Fibroblast of skin of scalp (primary cell): ENCODE measurements at regions not wholly inside any gene's neighbourhood (a gene's known extent, or its start where the extent isn't known, plus 50 kb on each side); places are given as distances from the start of the nearest gene placed in this dataset.
"Not testable (repeated sequence)": the region's sequence is repeated elsewhere in the genome, so short reads cannot be mapped to it uniquely, and the experiment has no call there.

Experiments used
- DNase-seq: peaks from one replicate; pipeline ENCODE4 v3.0.0-alpha.2; 2013

GRCh38 chr4:64724689-64725088, 315.4 kb upstream of the TECRL start:
- no peak for DNase-seq

DNA sequence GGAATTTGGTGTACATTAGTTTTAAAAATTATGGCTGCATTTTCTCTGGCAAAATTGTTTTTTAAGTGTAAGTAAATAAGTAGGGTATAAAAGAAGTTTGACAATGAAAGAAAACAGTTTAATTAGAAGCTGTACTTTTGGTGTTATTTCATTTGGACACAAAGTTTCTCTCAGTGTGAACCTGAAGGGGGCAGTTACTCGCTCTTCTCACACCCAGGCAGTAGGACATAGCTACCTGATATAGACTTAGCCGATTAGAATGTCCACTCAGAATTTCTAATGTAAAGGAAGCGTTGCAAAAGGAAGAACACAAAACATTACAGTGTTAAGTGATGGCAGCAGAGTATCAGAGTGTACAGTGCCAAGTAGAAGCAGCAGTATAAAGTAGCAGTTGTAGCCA, 311.9 kb upstream of the TECRL start:
- DNase-seq: no peak

- DNase-seq: peak; percentile 5
Measured at GRCh38 chr4:64718091-64718490, 308.8 kb upstream of the TECRL start.

GRCh38 chr4:64715741-64716140, 306.5 kb upstream of the TECRL start:
- DNase-seq: no peak

GRCh38 chr4:64713256-64713840, 304.1 kb upstream of the TECRL start:
- peak; percentile 36 for DNase-seq

GRCh38 chr4:64712590-64712989, 303.3 kb upstream of the TECRL start:
- DNase-seq: no peak

GRCh38 chr4:64705989-64706388, 296.7 kb upstream of the TECRL start:
- DNase-seq: no peak

DNA sequence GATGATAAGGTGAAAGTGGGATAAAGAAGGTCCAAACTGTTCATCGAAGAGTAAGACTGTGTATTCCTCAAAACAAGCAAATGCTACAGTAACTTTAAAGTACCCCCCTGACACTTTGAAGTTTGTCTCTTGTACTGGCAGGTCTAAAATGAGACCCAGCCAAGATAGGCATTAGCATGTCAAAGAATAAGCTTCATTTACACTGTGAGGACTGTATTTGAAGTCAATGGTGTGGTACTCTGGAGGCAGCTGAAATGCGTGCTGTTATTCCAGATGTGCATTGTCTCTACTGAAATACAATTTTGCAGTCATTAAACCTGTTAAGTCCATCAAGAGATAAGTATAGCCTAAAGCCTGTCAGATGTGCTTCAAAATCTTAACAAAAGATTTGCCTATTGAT, 288.9 kb upstream of the TECRL start:
- DNase-seq: no peak

DNA sequence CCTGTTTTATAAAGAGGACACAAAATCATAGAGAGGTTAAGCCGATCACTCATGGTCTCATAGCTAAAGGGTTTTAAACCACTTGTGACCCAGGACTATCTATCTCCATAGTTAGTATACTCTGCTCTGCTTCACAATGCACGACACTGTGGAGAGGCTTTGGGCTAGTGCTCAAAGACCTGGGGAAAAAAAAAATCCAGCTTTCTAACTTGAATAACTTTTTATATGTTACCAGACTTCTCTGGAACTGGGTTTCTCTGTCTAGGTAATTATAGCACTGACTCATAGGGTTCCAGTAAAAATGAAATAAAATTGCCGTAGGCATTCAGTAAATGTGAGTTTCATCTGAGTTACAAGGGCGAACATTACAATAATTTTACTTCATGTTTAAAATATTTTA, 273.7 kb upstream of the TECRL start:
- DNase-seq: no peak

DNA sequence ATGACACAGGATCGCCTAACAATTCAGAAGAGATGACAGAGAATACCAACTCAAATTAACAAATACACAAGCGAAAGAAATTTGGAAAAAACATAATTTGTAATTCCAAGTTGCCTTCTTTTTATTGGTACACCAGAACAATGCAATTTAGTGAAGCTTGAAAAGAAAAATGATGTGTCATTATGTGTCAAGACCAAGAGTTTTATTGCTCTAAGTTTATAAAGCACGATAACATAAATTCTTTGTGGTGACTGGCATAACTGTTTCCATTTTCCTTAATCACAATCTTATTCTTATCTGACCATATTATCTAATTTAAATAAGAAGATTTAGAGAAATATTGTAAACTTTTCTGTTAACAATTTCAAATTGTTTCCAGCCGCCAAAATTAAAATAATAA, 273.2 kb upstream of the TECRL start:
- no peak for DNase-seq

DNA sequence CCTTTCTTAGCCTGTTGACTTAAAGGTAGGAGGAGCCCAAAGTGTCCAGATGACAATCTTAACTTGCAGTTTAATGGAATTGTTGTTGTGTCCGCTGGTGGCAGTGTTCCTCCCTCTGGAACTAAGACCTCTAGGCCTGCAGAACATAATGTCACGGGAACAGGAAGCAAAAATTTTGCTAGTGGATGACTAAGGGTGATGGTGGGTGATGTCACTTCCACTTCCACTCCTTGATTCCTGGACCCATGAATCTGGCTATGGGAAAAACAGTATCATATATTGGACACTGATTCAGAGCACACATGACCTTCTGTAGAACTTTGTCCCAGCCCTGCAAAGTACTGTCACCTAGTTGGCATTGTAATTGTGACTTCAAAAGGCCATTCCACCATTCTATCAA, 263.9 kb upstream of the TECRL start:
- not testable (repeated sequence) for DNase-seq

DNA sequence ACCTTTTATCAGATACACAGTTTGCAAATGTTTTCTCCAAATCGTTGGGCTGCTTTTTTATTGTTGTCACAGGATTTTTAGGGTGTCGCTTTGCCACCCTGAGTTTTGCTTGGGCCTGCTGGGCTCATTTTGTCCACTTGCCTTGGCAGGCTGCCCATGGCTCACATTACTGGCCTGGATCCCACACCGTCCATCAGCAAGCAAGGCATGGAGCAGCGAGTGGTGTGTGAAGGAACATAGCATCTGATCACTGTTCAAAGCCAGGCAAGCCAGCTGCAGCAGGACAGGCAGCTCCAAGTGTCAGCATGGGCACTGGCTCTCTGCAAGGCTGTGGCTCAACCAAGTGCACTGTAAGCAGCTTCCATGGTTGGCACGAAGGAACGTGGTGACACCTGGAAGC, 261.4 kb upstream of the TECRL start:
- no peak for DNase-seq

DNA sequence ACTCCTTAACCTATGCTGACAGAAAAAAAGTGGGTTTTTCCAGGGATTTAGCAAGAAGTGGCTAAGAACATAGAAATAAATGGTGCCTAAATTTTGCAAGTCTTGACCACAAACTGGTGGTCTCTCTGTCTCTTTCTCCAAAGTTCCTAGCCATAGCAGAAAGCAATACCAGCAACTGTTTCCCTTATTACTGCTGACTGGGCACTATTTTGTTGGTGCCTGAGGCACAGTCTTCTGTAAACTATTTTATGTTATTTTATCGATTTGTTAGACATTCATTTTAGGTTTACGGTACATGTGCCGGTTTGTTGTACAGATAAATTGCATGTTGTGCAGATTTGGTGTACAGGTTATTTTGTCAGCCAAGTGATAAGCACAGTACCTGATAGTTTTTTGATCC, 234.6 kb upstream of the TECRL start:
- DNase-seq: no peak

DNA sequence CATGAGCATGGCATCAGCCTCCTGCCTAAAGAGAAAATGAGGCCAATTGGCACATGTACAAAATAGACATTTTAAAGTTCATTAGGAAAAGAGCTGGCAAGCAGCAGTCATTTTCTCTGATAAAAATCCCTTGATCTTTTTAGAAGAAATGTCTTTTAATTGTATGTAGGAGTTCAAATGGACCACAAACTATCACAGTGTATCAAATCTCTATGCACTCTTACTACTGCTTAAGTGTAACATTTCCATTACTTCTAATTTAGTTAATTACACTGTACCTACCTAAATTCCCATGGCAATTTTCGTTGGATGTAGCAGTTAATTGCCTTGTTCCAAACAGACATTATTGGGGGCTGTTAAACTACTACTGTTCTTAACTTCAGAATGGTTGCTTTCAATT, 233.7 kb upstream of the TECRL start:
- DNase-seq: no peak

- not testable (repeated sequence) for DNase-seq
Measured at GRCh38 chr4:64640402-64640801, 231.2 kb upstream of the TECRL start.

GRCh38 chr4:64625438-64625837, 216.2 kb upstream of the TECRL start:
- DNase-seq: no peak

- DNase-seq: peak; percentile 0
Measured at GRCh38 chr4:64617800-64618199, 208.6 kb upstream of the TECRL start.

DNA sequence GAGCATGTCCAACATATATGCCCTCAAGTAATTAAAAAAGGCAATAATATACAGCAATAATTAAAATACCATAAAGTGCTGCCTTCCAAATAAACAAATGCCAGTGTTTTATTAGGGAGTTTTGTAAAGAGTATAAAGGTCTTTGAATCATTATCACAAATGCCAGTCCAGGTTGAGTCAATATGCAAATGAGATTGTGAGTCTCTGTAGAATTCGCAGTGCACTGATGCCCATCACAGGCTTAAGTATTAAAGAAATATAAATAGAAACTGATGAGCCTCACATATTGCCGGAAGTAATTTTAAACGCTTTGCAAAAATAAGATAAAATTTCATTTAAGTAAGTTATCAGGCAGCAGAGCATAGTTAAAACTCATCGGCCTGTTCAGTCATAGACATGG, 205.0 kb upstream of the TECRL start:
- DNase-seq: no peak

DNA sequence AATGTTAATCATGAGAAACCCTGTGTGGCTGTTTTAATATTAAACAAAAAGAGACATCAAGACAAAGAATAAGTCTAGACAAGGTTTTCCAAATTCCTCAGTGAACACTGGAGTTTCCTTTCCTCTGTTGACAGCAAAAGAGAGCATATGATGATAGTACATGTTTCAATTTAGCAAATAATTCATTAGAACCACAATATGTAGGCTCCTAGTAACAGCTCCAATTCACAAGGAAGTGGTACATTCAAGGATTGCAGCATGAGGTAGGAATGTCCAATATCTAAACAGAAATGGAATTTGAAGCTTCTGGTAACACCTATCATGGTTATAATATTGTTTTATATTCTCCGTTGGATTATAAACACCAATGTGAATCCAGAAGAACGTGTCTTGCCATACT, 203.8 kb upstream of the TECRL start:
- no peak for DNase-seq

DNA sequence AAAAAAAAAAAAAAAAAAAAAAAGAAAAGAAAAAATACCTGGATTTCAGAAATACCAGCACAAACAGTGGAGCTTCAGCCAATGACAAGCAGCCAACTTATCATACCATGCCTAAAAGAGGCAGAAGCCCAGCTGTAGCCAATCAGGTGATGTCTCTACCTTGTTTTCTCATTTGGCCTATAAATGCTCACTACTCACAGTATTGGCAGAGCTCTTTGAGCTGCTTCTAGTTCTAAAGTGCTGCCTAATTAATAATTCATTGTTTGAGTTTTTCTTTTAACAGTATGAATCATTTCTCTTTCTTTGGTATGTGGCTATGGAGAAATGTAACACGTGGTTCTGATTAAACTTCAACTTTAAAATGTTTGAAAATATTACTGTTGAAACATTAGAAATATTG, 188.8 kb upstream of the TECRL start:
- peak; percentile 8 for DNase-seq

DNA sequence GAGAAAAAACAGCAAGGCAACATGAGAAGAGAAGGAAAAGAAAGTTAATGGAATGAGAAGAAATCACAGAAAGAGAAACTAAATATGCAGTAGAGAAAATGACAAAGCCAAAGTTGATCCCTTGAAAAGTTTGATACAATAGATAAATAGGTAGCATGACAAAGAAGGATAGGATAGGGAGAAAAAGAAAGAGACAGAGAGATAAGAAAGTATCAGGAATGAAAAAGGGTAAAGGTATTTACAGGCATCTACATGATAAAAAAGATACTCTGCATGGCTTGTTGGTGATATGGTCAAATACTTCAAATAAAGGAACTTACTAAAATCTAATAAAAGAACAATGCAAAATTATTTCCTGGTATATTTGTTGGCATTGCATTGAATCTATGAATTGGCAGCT, 185.5 kb upstream of the TECRL start:
- DNase-seq: no peak

DNA sequence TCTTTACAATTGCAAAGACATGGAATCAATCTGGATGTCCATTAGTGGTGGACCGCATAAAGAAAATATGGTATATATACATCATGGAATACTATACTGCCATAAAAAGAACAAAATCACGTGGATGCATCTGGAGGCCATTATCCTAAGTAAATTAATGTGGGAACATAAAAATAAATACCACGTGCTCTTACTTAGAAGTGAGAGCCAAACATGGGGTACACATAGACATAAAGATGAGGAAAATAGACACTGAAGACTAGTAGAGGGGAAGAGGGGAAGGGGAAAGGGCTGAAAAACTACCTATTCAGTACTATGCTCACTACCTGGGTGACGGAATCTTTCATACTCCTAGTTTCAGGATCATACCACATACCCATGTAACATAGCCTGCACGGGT, 179.3 kb upstream of the TECRL start:
- DNase-seq: no peak

DNA sequence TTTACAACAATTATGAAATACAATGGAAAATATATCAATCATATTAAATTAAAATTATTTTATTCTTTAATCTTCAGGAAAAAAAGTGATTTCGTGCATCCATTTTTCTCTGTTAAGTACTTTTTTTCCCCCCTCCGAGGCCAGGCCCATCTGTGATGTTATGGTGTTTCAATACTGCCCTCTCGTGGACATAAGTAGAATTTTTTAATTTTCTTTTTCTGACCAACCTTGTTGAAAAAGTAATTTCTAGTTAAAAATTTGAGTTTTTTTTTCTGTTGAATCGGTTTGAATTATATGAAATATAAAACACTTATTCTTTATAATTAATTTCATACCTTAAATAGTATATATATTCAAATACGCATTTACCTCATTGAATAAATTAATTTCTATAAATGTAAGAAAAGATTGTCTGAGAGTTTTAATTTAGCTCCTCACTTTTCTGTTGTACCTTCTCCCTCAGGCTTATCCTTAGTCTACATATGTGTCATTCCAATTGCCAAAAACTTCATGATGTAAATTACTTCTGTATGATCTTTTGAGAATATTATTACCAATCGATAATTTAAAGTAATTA, 175.8 kb upstream of the TECRL start:
- peak; percentile 52 for DNase-seq

DNA sequence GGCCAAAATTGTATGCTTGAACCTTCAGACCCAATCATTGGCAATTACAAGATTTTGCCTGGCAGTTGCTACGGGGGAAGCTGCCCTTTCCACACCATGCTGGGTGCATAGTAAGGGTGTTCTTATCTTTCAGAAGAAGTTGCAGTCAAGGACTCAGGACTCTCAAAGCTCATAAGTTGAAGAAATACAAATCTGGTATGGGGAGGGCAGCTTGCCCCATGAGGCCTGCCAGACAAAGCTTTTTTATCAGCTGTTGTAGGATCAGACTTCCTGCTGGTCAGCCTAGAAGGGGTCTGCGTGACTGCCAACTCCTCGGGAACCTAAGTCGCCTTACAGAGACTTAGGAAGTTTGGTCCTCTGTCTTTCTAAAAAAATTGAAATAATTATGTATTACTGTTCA, 174.9 kb upstream of the TECRL start:
- DNase-seq: no peak

DNA sequence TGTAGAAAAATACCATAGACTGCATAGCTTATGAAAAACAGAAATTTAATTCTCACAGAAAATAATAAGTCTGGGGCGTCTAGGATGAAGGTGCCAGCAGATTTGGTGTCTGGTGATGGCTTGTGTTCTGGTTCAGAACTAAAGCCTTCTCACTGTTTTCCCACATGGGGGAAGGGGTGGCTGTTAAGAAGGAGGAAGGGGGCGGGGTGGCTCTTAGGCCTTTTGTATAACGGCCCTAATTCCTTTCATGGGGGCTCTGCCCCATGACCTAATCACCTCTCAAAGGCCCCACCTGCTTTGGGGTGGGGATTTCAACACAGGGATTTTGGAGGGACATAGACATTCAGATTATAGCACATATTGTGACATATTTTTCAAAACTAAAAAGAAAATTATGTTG, 173.2 kb upstream of the TECRL start:
- DNase-seq: no peak
